HUES6 (cell line): ENCODE measurements at regions not wholly inside any gene's neighbourhood (a gene's known extent, or its start where the extent isn't known, plus 50 kb on each side); places are given as distances from the start of the nearest gene placed in this dataset.

Source experiments
- H3K27ac ChIP-seq: 2 replicates; pipeline ENCODE4 v1.7.0; 2013; ENCODE audit warnings: low read depth, mild to moderate bottlenecking, low read length, inconsistent platforms
- H3K27me3 ChIP-seq: 2 replicates; pipeline ENCODE4 v1.6.1; 2013; ENCODE audit warnings: low read length; ENCODE audit not compliant: control insufficient read depth, insufficient read depth
- H3K36me3 ChIP-seq: 2 replicates; pipeline ENCODE4 v1.6.1; 2013; ENCODE audit warnings: low read length; ENCODE audit not compliant: control insufficient read depth, insufficient read depth
- H3K4me1 ChIP-seq: 2 replicates; pipeline ENCODE4 v1.6.1; 2013; ENCODE audit warnings: low read length; ENCODE audit not compliant: control insufficient read depth, insufficient read depth
- H3K4me3 ChIP-seq: 2 replicates; pipeline ENCODE4 v1.5.1; 2013; ENCODE audit warnings: low read depth, low read length
- H3K9ac ChIP-seq: one replicate; pipeline ENCODE4 v1.6.1; 2013; ENCODE audit warnings: mild to moderate bottlenecking, low read length
- H3K9me3 ChIP-seq: 2 replicates; pipeline ENCODE4 v1.6.1; 2013; ENCODE audit warnings: low read depth, low read length; ENCODE audit not compliant: control insufficient read depth, insufficient read depth

GRCh38 chr16:65481956-65482355, 360.1 kb upstream of the CDH11 start:
- no peak overlapping the region for H3K4me3 ChIP-seq
- no peaks in the 10 kb centered on the region for H3K36me3 ChIP-seq
- H3K9ac ChIP-seq, result no peak overlapping the region
- no peaks in the 10 kb centered on the region for H3K9me3 ChIP-seq
- no peaks in the 10 kb centered on the region for H3K27me3 ChIP-seq
- H3K4me1 ChIP-seq, result no peaks in the 10 kb centered on the region; the same call in 1 of the 2 replicates
- H3K27ac ChIP-seq, result no peak overlapping the region

DNA sequence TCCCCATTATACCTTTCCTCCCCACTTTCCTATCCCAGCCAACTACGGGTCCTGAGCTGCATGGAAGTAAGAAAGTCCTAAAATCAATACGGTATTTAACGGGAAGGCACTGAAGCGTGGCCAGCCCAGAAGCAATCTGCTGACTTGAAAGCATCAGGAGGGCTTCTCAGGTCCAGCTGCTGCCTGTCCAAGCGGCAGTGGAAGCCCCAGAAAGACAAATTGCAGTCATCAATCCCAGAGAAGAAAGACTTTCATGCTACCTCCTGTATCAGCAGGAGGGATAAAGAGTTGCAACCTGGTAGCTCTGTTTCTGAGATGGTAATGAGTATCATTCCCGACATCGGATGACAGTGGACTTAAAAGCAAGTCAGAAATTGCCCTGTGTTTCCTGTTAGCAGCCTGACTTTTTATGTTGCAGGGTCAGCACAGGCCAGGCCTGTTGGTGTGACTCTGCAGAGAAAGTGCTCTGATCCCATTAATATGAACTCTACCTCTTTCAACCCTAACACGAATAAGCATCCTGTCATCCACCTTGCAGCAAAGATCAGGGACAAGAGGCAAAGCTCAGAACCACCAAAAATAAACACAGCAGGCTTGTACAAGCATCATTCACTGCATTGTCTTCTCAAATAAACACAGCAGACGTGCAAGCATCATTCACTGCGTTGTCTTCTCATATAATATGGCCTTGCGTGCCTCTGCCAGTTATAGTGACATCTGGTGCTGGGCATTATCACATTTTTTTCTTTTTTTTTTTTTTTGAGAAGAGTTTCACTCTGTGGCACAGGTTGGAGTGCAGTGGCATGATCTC, 358.6 kb upstream of the CDH11 start:
- Histone ChIP-seq H3K27ac (no peak overlapping the region), H3K9ac (no peak overlapping the region), H3K4me3 (no peak overlapping the region), H3K36me3 (no peaks in the 10 kb centered on the region), H3K27me3 (no peaks in the 10 kb centered on the region), H3K9me3 (no peaks in the 10 kb centered on the region), H3K4me1 (no peaks in the 10 kb centered on the region; the same call in 1 of the 2 replicates)

- Histone ChIP-seq H3K9ac (no peak overlapping the region), H3K27me3 (no peaks in the 10 kb centered on the region), H3K27ac (no peak overlapping the region), H3K36me3 (no peaks in the 10 kb centered on the region), H3K4me3 (no peak overlapping the region), H3K9me3 (no peaks in the 10 kb centered on the region), H3K4me1 (no peaks in the 10 kb centered on the region; the same call in 1 of the 2 replicates)
Measured at GRCh38 chr16:65476448-65476955, 354.6 kb upstream of the CDH11 start.

GRCh38 chr16:65473699-65474098, 351.8 kb upstream of the CDH11 start:
- Histone ChIP-seq H3K4me3 (no peak overlapping the region), H3K9ac (no peak overlapping the region), H3K9me3 (no peaks in the 10 kb centered on the region), H3K36me3 (no peaks in the 10 kb centered on the region), H3K27ac (no peak overlapping the region), H3K27me3 (no peaks in the 10 kb centered on the region), H3K4me1 (no peaks in the 10 kb centered on the region)

DNA sequence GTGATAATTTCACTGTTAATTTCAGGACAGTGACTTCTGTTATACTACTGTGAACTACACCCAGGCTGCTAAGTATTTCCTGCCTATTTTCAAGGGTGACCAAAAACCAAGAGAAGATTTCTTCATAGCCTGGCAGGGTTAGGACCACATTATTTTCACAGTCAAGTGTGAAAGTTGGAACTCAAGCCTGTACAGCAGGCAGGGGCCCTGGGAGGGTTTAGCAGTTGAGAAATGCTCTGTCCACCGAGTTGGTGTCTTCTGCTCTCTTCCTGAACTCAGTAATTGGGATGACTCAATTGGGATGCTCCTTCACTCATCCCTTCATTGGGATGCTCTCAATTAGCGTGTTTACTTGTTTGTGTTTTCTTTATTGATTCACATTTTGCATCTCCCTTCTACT, 347.3 kb upstream of the CDH11 start:
- Histone ChIP-seq H3K9me3 (no peaks in the 10 kb centered on the region), H3K36me3 (no peaks in the 10 kb centered on the region), H3K4me3 (no peak overlapping the region), H3K27me3 (no peaks in the 10 kb centered on the region), H3K9ac (no peak overlapping the region), H3K4me1 (no peaks in the 10 kb centered on the region), H3K27ac (no peak overlapping the region)

DNA sequence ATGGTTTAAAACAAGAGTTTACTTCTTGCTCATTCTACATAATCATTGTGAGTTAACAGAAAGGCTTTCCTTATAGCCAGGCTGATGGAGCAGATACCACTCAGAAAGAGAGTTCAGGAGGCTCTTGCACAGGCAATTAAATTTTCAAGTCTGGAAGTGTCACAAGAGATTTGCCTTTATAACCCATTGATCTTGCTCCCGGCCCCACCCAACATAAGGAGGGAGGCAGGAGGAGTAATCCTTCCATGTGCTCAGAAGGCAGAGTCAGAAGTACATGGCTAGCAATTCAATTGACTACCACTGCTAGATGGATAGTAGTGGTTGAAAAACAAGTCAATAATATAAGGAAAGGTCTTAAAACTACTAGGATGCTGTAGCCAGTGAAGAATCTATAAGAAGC, 346.3 kb upstream of the CDH11 start:
- H3K36me3 ChIP-seq, result no peaks in the 10 kb centered on the region
- H3K4me1 ChIP-seq, result no peaks in the 10 kb centered on the region
- no peak overlapping the region for H3K27ac ChIP-seq
- H3K27me3 ChIP-seq, result no peaks in the 10 kb centered on the region
- no peak overlapping the region for H3K9ac ChIP-seq
- no peaks in the 10 kb centered on the region for H3K9me3 ChIP-seq
- H3K4me3 ChIP-seq, result no peak overlapping the region

DNA sequence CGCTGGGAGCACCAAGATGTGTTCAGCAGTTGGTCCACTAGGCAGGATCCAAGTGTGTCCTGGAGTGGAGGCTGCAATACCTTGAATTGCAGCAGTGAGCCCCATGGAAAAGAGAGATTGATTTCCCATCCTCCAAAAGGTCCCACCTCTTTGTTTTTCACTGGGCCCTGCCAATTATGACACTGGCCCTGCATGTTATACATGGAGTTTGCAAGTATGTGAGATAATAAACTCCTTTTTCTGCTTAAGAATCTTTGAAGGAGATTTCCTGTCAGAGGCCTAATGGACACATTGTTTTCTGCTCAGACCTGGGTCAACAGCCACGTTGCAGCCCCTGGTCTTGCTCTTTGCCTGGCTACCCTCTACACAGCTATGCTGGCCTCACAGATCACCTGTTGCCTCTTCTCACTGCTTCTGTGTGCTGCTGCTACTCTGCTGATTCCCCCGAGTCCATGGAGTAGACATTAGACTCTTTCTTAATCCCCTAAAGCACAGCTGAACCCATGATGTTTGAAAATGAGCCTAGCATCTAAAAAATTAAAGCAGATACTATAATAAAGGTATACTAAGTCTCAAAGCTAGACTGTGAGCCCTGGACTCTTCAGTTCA, 341.9 kb upstream of the CDH11 start:
- no peaks in the 10 kb centered on the region for H3K9me3 ChIP-seq
- H3K27ac ChIP-seq, result no peak overlapping the region
- no peaks in the 10 kb centered on the region for H3K36me3 ChIP-seq
- H3K4me1 ChIP-seq, result no peaks in the 10 kb centered on the region
- H3K9ac ChIP-seq, result no peak overlapping the region
- no peaks in the 10 kb centered on the region for H3K27me3 ChIP-seq
- H3K4me3 ChIP-seq, result no peak overlapping the region

DNA sequence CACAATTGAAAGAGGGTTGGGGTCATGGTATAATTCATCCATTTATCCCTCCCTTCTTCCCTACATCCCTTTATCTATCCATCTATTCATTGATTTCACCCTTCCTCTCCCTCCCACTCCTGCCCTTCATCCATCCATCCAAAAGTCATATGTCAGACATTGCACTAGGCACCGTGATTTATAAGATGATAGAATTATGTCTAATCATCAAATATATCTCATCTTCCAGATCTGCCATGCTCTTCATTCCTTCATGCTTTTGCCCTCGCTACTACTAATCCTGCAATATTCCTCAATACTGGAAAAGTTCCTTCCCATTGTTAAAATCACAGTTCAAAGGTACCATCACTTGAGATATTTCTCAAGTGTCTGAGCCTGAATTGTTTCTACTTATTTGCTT, 335.2 kb upstream of the CDH11 start:
- 0 out of 2 replicates have a peak, but pooled peaks cover 3% of the 10 kb centered on the region for H3K9me3 ChIP-seq
- H3K27ac ChIP-seq, result no peak overlapping the region
- no peaks in the 10 kb centered on the region for H3K4me1 ChIP-seq
- no peaks in the 10 kb centered on the region for H3K36me3 ChIP-seq
- H3K4me3 ChIP-seq, result no peak overlapping the region
- no peak overlapping the region for H3K9ac ChIP-seq
- no peaks in the 10 kb centered on the region for H3K27me3 ChIP-seq

GRCh38 chr16:65455761-65456160, 333.9 kb upstream of the CDH11 start:
- H3K36me3 ChIP-seq, result no peaks in the 10 kb centered on the region
- no peaks in the 10 kb centered on the region for H3K27me3 ChIP-seq
- H3K9ac ChIP-seq, result no peak overlapping the region
- H3K4me3 ChIP-seq, result no peak overlapping the region
- H3K9me3 ChIP-seq, result 0 out of 2 replicates have a peak, but pooled peaks cover 3% of the 10 kb centered on the region
- H3K27ac ChIP-seq, result no peak overlapping the region
- no peaks in the 10 kb centered on the region for H3K4me1 ChIP-seq

DNA sequence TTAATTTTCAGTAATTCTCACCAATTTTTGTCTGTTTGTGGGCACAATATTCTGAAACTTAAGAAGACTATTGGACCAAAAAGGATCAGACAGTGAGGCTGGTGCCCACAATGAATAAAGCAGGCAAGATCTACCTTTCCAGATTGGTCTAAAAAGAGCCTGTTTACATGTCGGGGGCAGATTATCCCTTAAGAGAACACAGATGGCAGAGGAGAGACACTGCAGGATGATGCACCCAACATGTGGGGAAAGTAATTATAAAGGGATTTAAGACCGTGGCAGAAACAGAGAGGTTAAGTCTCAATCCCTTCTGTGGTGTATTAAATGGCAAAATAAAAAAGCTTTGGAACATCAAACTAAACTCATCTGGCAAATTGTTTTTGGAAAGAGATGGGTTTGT, 331.8 kb upstream of the CDH11 start:
- H3K36me3 ChIP-seq, result no peaks in the 10 kb centered on the region; the same call in 1 of the 2 replicates
- no peak overlapping the region for H3K9ac ChIP-seq
- H3K27ac ChIP-seq, result no peak overlapping the region
- H3K9me3 ChIP-seq, result peaks cover 18% of the 10 kb centered on the region
- no peaks in the 10 kb centered on the region for H3K4me1 ChIP-seq
- H3K4me3 ChIP-seq, result no peak overlapping the region
- no peaks in the 10 kb centered on the region for H3K27me3 ChIP-seq

- no peaks in the 10 kb centered on the region for H3K4me1 ChIP-seq
- no peak overlapping the region for H3K9ac ChIP-seq
- H3K27me3 ChIP-seq, result no peaks in the 10 kb centered on the region
- H3K9me3 ChIP-seq, result peaks cover 23% of the 10 kb centered on the region
- no peak overlapping the region for H3K27ac ChIP-seq
- no peak overlapping the region for H3K4me3 ChIP-seq
- H3K36me3 ChIP-seq, result no peaks in the 10 kb centered on the region; the same call in 1 of the 2 replicates
Measured at GRCh38 chr16:65449526-65449925, 327.7 kb upstream of the CDH11 start.
